AG04449 (cell line): ENCODE measurements at regions not wholly inside any gene's neighbourhood (a gene's known extent, or its start where the extent isn't known, plus 50 kb on each side); places are given as distances from the start of the nearest gene placed in this dataset.
A peak's percentile ranks its signal among the peaks of the same experiment; 100 is the strongest.

Experiments
- CTCF ChIA-PET: fragments of 350-600 bp; formaldehyde crosslinking; extraction: SDS; loops from one replicate; lab custom pipeline; 2021; ENCODE audit warnings: antibody characterized with exemption; lab: Yijun Ruan, JAX
- POLR2A ChIA-PET: fragments of 400-600, 350-600 bp; formaldehyde crosslinking; extraction: SDS; loops from one replicate; lab custom pipeline; 2020; ENCODE audit warnings: antibody characterized with exemption, inconsistent platforms; lab: Yijun Ruan, JAX
- DNase-seq: peaks from one replicate; pipeline ENCODE4 v3.0.0-alpha.2; 2010; ENCODE audit warnings: low read depth, low spot score
- H3K4me3 ChIP-seq: 2 replicates; pipeline ENCODE4 v1.5.1; 2011; ENCODE audit warnings: low read depth, mild to moderate bottlenecking, control low read depth, low read length
- CTCF ChIP-seq: IDR thresholded peaks from one replicate; pipeline ENCODE4 v1.5.1; 2011; ENCODE audit warnings: mild to moderate bottlenecking, moderate library complexity, low read length, control low read depth, inconsistent platforms; ENCODE audit not compliant: insufficient read depth; ENCODE audit errors: missing control alignments

- no peak overlapping the region for H3K4me3 ChIP-seq
- TF ChIP-seq CTCF, result no peak
- CTCF ChIA-PET, result no interaction called here
- DNase-seq, result peak; percentile 56
- POLR2A ChIA-PET, result no interaction called here
These were observed 165.0 kb downstream of the BAMBI start for GRCh38 chr10:28842321-28842720.

- ChIA-PET POLR2A (no interaction called here), CTCF (interaction anchor here (0.7 kb wide), 1 partner anchor 217 kb away, joined by 3 read pairs; no protein-coding TSS in a partner anchor)
- DNase-seq, result no peak
- no peak for TF ChIP-seq CTCF
- H3K4me3 ChIP-seq, result no peak overlapping the region
These were observed 167.8 kb downstream of the BAMBI start for GRCh38 chr10:28845009-28845682.

GRCh38 chr10:28849309-28849708 is 172.0 kb downstream of the BAMBI start:
- H3K4me3 ChIP-seq, result no peak overlapping the region
- ChIA-PET CTCF (no interaction called here), POLR2A (no interaction called here)
- DNase-seq, result no peak
- TF ChIP-seq CTCF, result no peak

GRCh38 chr10:28849821-28850220 is 172.5 kb downstream of the BAMBI start:
- H3K4me3 ChIP-seq, result no peak overlapping the region
- ChIA-PET POLR2A (no interaction called here), CTCF (no interaction called here)
- no peak for TF ChIP-seq CTCF
- DNase-seq, result no peak

- H3K4me3 ChIP-seq, result no peak overlapping the region
- ChIA-PET POLR2A (no interaction called here), CTCF (no interaction called here)
- no peak for TF ChIP-seq CTCF
- no peak for DNase-seq
These were observed 173.5 kb downstream of the BAMBI start for GRCh38 chr10:28850784-28851183.

GRCh38 chr10:28853195-28853594 is 175.9 kb downstream of the BAMBI start:
- ChIA-PET POLR2A (interaction anchor here (0.6 kb wide), 1 partner anchor 131 kb away, joined by 3 read pairs; no protein-coding TSS in a partner anchor), CTCF (no interaction called here)
- TF ChIP-seq CTCF, result no peak
- H3K4me3 ChIP-seq, result no peak overlapping the region
- DNase-seq, result no peak
